Mammary epithelial cell (primary cell): ENCODE measurements at regions not wholly inside any gene's neighbourhood (a gene's known extent, or its start where the extent isn't known, plus 50 kb on each side); places are given as distances from the start of the nearest gene placed in this dataset.

ENCODE experiments used
- EZH2 ChIP-seq: IDR thresholded peaks from 2 replicates; pipeline ENCODE4 v1.6.1; 2012; ENCODE audit warnings: low read length, inconsistent platforms, borderline replicate concordance
- TF ChIP-seq, protein P1 (sequence below), 2 donors: IDR thresholded peaks in 1 of 2; conservative IDR thresholded peaks in 1 of 2; 2 replicates each; pipeline ENCODE4 v1.5.1; 2011 to 2012; ENCODE audit warnings: inconsistent platforms in 2 of 2, low read length in 2 of 2, mild to moderate bottlenecking in 2 of 2, control low read depth in 1 of 2, low read depth in 1 of 2; ENCODE audit not compliant: insufficient read depth in 1 of 2; ENCODE audit errors: extremely low read depth in 1 of 2

GRCh38 chr3:117045143-117045542, 335.6 kb downstream of the TUSC7 start:
- no peak for TF ChIP-seq EZH2
- TF ChIP-seq, protein P1, sequence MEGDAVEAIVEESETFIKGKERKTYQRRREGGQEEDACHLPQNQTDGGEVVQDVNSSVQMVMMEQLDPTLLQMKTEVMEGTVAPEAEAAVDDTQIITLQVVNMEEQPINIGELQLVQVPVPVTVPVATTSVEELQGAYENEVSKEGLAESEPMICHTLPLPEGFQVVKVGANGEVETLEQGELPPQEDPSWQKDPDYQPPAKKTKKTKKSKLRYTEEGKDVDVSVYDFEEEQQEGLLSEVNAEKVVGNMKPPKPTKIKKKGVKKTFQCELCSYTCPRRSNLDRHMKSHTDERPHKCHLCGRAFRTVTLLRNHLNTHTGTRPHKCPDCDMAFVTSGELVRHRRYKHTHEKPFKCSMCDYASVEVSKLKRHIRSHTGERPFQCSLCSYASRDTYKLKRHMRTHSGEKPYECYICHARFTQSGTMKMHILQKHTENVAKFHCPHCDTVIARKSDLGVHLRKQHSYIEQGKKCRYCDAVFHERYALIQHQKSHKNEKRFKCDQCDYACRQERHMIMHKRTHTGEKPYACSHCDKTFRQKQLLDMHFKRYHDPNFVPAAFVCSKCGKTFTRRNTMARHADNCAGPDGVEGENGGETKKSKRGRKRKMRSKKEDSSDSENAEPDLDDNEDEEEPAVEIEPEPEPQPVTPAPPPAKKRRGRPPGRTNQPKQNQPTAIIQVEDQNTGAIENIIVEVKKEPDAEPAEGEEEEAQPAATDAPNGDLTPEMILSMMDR (conservative IDR thresholded peaks at IDR 0.05 in 1 of 2, IDR thresholded peaks at IDR 0.05 in 1 of 2; ENCODE audit: extremely low read depth in 1 of 2, insufficient read depth in 1 of 2, low read depth in 1 of 2, low read length in 2 of 2) = no peak
